ENCODE measurements at regions not wholly inside any gene's neighbourhood (a gene's known extent, or its start where the extent isn't known, plus 50 kb on each side); places are given as distances from the start of the nearest gene placed in this dataset.

DNA sequence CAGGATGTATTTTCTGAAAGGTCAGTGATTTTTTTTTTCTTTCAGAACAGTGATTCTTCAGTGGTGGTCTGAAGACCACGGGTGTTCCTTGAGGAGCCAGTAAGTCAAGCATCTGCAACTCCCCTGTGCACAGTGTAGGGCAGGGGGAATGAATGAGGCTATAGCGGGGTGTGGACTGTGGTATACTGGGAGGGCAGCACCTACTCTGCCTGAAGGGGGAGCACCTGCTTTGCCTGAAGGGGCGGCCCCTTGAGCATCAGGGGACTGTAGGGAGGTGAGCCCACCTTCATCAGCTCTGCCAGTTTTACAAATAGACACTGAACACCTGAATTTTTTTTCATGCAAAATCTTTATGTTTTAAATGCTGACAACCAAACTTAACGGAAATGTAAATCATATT lies 77.5 kb upstream of the RIPOR2 start:
- no peak for DNase-seq (ENCODE audit: low spot score)

DNA sequence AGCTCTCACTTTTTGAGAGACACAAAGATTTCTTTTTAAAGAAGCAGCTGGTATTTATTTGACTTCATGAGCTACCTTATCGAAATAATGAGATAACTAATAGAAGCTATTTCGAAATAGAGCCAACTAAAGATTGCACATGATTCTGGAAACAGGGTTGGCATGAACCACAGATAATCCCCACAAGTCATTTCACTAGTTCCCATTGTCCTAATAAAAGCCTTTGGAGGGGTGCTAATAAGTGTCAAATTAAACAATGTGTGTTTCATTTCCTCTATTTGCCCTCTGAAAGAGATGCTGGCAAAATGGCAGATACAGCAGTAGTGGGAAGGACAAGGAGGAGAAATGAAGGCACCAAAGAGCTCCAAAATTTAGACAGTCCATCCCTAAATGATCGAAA lies 78.6 kb upstream of the RIPOR2 start:
- DNase-seq (ENCODE audit: low spot score) = no peak

DNA sequence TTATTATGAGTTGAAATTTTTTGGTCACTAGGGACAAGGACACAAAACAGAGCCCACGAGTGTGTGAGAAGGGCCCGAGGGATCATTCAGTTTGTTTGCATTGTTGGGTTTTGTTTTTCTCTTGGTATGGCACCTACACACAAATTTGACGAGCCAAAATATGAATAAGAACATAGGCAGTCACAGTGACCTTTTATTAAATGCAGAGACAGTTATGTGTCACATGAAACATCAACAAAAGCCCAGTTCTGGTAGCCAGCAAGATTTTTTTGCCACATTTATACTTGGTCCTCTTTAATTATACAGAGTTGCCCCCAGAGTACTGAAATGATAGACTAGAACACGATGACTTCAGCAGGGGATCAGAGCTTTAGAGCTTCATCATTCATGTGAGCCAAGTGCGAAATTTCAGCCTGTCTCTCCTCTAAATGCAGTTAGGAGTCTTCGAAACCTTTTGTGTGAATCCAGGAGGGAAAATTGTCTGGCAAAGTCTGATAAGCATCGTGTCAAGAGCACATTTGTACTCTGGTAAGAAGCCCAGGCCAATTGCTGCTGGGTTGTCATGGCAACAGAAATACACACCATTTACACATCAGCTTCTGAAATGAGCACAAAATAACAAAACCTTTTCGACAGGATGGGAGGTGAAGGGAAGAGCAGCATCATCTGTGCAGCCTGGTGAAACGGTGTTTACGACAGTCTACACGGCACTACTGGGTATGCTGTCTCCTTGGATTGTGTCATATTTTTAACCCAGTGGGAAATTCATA lies 79.2 kb upstream of the RIPOR2 start:
- DNase-seq (ENCODE audit: low spot score) = no peak

DNA sequence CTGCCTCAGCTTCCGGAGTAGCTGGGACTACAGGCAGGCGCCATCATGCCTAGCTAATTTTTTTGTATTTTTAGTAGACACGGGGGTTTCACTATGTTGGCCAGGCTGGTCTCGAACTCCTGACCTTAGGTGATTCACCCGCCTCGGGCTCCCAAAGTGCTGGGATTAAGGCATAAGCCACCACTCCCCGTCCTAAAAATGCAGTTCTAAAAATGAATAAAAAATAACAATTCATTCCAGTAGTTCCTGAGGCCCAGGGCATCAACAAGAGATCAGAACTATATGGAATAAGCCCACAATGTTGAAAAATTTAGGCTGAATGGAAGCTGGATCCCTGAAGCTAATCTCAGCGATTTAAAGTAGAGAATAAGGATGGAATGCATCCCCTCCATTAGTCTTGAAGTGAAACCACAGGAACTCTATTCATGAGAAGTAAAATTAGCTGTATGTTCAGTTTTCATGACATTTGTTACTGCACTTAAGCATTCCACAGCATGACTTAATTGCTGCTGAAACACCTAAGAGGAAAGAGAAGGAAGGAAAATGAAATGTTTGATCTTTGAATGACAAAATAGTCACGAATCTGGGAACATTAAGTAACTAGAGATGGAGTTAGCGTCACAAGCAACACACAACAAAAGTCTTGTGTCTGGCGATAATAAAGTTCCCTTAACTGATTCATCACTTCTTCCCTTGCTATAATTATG lies 80.4 kb upstream of the RIPOR2 start:
- no peak for DNase-seq (ENCODE audit: low spot score)

DNA sequence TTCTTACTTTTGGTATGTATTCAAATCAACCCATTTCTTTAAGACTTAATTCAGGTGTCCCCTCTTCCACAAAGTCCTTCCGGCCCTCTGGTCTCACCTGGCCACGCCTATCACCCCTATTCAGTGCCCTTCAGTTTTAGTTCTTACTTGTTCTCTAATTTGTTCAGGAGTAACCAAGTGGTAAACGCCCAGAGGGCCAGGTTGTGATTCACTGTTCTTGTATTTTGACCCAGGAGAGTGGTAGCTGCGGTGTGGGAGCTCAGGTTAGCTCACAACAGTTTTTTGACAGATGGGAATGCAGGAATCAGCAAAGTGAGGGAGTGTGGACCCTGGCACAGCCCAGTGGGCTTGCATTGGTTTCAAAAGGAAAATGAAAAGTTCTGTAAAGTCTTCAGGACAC lies 81.7 kb upstream of the RIPOR2 start:
- no peak for DNase-seq (ENCODE audit: low spot score)

DNA sequence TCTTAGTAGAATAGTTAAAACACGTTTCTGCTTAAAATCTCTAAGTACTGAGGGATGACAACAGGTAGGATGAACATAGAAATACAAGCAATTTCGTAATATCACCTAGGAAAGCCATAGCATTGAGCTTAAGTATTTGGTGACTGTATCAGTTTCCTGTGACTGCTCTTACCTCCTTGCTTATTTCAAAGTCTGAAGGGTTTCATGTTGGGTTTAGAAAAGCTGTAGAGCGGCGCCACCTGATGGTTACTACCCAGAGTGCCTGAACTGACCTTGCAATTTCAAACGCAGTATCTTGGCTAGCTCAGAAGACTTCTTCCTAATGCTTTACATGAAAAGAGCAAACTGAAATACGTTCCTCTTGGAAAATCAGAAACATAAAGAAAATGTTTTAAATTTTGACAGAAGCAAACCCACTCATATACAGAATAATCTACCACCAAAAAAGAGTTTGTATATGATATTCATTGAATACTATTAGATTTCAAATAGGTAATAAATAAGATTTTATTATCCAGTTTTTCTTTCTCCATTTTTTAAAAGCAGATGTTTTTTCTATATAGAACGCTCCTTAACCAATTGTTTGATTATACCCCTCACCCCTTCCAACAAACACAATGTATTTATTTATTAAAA lies 82.3 kb upstream of the RIPOR2 start:
- DNase-seq (ENCODE audit: low spot score) = peak; percentile 52

DNA sequence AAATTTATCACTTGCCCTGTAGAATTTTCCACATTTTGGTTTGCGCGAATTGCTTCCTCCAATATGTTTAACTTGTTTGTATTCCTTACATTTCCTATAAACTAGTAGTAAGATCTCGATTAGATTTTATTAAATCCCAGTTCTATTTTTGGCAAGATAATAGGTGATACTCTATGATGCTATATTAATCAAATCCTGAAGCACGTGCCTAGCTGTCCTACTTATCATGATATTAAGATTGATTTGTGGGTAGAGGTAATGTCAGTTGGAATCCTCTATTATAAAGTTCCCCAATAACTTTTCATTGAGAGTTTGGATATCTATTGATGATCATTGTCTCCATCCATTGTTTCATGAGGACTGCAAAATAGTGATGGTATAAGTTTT lies 82.8 kb upstream of the RIPOR2 start:
- no peak for DNase-seq (ENCODE audit: low spot score)

DNA sequence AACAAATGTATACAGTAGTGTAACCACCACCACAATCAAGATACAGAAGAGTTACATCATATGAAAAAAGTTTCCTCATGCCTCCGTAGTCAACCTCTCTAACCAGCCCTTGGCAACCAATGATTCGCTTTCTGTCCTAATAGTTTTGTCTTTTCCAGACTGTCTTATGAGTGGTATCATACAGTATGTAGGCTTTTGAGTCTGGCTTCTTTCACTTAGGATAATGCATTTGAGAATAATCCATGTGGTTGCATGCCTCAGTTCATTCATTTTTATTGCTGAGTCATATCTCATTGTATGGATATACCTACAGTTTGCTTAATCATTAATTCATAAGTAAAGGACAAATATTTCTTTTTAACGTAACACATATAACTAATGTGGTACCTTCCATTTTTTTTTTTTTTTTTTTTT lies 86.4 kb upstream of the RIPOR2 start:
- no peak for DNase-seq (ENCODE audit: low spot score)

DNA sequence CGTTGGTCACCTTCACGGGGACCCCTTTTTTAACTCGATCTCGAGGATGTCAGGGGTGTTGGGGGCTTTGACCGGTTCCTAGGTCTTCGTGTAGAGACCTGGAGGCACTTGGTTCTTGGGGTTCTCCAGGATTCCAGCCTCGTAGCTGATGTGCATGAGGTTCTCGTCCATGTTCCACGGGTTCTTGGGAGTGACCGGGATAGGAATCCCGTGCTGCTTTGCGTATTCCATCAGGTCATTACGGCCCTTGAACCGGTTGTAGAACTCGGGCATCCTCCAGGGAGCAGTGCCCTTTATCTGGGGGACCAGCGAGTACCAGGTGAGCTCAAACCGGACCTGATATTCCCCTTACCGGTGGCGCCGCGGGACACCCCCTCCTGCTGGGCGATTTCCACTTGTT lies 88.0 kb upstream of the RIPOR2 start:
- no peak for DNase-seq (ENCODE audit: low spot score)

DNA sequence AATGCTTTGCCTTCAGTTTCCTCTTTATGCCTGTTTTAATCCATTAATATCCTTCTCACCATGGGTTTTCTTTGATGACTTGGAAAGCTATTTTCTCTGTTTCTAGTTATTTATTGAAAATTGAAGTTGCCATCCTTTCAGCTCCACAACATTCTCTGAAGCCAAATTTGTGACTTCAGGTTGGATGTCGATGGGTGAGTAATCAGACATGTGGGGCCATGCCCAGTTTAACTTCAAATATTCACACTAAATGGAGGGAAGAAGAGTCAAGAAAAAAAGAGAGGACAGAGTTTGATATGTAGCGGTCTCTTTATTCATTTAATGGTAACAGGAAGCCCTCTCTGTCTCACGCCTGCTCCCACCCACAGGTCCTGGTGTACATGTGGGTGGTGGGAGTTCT lies 89.1 kb upstream of the RIPOR2 start:
- DNase-seq (ENCODE audit: low spot score) = no peak

DNA sequence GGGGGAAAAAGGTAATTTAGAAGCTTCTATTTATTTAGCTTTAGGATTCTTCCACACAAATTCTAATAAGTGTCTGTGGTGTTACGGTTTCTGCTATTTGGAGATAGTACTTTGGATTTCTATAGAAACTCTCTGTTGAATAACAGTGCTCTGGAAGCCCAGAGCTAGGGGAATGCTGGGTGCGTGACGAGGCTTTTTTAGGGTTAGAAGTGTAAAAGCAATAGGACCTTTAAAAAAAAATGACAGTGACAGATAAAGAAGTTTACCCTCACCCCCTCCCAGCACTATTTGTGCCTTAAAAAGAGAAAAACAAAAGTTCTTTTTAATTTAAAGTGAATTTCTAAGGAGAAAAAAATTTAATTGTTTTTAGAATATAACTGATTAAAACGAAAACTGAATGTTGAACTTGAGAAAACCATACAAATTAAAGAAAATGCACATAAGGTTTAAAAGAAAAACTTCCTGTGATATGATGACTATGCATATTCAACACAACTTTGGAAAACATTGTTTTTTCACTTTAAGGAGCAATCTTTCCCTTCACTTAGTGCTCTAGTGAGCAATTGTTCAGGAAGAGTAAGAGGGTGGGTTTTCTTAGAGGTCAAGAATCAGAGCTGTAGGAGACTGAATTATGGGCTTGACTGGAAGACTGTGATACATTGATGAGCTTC lies 89.6 kb upstream of the RIPOR2 start:
- no peak for DNase-seq (ENCODE audit: low spot score)

DNA sequence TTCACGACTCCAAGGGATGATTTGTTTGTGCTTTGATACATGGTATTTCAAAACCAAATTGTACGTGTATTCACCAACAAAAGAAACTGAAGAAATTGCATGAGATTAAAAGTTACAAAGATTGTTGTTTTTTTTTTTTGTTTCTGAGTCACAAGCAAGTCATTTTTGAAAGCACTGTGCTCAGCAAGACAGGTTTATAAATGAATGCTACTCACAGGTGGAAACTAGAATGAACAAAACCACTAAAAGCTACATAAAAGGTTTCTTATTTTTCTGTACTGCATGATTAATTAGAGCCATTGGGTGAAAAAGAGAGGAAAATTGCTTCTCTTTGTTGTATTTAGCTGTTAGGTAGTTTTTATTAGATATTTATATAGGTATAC lies 90.2 kb upstream of the RIPOR2 start:
- DNase-seq (ENCODE audit: low spot score) = no peak

DNA sequence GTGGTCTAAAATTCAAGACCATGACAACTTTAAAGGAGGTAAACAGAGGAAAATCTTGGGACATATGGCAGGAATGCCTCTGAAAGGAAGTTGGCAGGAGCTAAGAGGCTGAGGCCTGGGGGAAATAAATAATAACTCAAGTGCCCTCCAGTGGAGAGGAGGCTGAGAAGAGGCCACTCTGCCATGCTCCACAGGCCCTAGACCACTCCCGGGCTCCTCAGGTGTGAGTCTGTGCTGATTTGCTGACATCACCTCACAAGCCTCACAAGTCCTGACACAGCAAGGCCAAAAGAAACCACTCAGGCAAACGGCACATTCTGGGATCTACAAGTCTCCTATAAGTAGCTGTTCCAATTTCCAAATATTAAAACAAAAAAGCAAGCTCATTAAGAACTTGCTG lies 91.0 kb upstream of the RIPOR2 start:
- DNase-seq (ENCODE audit: low spot score) = no peak

DNA sequence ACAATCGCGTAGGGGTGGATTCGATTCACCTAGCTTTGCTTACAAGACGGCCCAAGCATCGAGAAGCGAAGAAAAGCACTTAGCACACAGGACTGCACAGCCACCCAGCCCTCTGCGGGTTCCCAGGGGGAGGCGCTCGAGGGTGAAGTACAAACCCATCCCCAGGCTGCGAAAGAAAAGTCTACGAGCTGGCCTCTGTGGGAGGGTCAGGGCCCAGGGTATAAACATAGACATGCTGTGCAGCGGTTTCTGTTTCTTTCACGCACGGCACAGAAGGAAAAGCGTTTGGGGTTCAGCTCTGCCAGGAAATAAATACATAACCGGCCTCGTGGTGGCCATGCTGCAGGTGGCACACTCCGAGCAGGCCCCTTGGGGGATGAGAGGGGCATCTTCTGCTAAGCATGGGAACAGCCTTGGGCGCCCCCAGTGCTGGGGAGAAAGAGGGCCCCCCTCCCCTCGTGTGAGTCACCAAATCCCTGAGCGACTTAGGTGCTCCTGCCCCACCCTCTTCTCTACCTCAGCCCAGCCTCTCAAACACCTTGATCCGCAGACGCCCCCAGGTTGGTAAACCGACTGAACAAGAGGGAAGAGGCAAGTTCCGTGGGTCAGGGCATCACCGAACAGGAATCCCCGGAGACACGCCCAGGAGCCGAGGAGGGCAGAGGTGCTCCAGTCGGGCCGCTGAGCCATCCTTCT lies 91.6 kb upstream of the RIPOR2 start:
- no peak for DNase-seq (ENCODE audit: low spot score)

DNA sequence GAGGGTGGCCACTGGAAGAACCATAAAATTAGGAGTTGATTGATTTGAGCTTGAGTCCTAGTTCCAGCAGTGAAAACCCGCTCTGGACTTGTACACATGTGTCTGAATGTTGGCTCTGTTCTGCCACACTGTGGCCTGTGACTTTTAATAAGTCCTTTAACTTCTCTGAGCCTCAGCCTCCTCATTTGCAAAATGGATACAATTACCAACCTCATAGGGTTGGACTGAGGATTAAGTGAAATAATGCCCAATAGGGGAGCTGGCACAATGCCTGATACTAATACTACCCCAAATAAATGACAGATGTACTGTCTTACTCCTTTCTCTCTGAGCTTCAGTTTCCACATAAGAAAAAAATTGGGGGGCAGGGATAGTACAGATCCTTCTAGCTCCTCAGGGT lies 92.6 kb upstream of the RIPOR2 start:
- DNase-seq (ENCODE audit: low spot score) = no peak

DNA sequence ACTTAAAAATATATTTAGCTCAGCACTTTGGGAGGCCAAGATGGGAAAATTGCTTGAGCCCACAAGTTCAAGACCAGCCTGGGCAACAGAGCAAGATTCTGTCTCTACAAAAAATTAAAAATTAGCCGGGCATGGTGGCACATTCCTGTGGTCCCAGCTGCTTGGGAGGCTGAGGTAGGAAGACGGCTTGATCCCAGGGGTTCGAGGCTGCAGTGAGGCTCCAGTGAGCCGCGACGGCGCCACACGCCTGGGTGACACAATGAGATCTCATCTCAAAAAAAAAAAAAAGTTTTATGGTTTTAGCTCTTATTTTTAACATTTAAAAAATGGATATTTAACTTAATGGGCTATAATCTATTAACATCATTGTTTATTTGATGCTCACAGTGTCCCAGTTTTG lies 97.2 kb upstream of the RIPOR2 start:
- DNase-seq (ENCODE audit: low spot score) = no peak

DNA sequence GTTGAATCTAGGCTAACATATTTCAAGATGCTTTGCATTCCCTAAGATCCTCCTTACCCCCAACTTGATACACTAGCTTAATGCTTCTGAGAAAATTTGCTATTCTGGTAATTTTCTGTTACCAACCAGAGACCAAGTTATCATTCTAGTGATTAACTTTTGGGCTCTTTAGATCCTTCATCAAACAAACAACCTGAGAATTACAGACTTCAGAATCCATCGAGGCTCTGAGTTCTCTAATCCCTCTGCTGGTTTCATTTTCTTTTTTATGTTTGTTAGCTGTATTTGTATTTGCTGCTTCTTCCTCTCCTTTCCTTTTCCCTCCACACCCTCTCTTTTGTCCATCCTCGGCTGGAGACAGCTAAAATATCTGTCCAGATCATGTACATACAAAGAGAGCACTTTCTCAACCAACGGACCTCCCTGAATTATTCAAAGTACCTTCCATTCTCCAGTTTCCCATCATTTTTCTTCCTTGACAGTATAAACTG lies 98.7 kb upstream of the RIPOR2 start:
- no peak for DNase-seq (ENCODE audit: low spot score)

DNA sequence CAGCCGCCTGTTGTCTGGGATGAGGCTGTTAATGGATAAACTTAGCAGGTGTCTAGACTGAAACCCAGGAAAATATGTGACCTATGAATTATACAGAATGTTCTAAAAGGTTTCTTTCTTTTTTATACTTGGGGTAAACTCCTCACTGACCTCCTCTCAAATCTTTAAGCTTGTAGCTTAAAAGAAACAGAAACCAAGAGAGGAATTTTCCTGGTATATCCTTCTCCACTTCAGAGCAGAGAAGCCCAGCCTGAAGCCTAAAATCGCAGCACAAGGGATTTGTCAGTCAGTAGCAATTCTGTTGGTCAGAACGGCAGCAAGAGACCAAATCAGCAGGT lies 99.4 kb upstream of the RIPOR2 start:
- DNase-seq (ENCODE audit: low spot score) = peak; percentile 35

DNA sequence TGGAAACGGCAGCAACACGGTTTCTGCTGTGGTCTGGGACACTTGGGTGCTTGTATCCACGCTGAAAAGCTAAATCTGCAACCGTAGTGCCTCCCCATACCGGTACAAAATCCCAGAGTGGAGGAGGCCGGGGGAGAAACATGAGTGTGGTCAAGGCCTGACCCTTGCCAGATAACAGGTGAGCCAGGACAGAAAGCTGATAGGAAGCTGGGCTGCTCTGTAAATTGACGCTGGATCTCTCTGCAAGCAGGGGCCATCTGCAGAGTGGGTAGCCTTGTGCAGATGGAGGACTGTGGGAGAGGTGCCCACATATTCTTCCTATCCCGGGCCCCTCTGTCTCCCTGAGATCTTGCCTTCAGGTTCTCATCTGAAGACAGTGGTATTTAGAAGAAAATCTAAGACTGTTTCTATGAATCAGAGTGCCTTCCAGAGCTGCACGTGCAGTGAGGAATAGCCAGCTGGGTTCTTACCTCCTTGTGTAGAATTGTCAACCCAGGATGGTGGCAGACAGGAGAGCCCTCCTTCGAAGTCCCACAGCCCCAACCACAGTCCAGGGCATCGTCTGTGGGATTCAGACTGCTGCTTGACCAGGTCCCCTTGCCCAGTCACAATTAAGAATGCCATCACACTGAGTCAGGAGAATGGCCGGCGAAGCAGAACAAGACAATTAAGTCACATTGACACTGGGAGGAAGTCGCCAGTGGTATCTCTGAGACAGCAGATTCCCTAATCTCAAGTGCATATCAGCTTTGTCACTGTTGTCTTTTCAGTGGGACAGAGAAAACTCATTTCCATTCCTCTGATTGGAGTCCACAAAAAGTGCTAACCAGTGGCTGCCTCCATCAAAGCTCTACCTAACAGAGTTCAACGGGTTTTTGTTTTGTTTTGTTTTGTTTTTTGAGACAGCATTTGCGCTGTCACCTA lies 100.0 kb upstream of the RIPOR2 start:
- DNase-seq (ENCODE audit: low spot score) = peak; percentile 43

DNA sequence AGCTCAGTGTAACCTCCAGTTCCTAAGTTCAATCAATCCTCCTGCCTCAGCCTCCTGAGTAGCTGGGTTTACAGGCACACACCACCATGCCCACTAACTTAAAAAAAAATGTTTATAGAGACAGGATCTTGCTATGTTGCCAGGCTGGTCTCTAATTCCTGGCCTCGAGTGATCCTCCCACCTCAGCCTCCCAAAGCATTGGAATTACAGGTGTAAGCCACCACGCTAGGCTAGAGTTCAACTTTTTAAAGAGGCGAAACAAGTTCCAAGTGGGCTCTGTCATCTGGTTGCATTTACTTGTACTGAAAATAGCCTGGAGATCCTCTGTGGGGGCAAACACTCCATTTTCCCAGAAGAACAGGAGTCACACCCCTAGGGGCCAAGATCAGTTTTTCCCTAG lies 100.7 kb upstream of the RIPOR2 start:
- no peak for DNase-seq (ENCODE audit: low spot score)

DNA sequence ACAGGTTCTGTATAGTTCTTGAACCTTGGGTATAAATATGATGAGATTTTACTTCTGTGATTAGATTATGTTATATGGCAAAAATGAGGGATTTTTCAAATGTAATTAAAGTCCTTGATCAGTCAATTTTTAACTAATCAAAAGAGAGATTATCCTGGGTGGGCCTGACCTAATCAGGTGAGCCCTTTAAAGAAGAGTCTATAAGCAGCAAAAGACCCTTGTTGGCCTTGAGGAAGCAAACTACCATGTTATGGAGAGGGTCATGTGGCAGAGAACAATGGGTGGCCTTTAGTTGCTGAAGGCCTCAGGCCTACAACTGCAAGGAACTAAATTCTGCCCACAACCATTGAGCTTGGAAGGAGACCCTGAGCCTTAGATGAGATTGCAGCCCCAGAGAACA lies 102.5 kb upstream of the RIPOR2 start:
- no peak for DNase-seq (ENCODE audit: low spot score)

Data from hematopoietic multipotent progenitor cell treated with erythropoietin and hydrocortisone succinate and interleukin-3 and kit ligand, for 15 days (in vitro differentiated cells).